Ovary (tissue), 7 donors: ENCODE measurements at regions not wholly inside any gene's neighbourhood (a gene's known extent, or its start where the extent isn't known, plus 50 kb on each side); places are given as distances from the start of the nearest gene placed in this dataset.

Source experiments
- DNase-seq, 5 donors: peaks; one replicate each; pipeline ENCODE4 v3.0.0-alpha.2; 2019 to 2020
- H3K27ac ChIP-seq, 2 donors: fragments of 200-600 bp; one replicate each; pipeline versions ENCODE4 v1.5.1 to v1.8.0; 2019 to 2022
- H3K27me3 ChIP-seq: fragments of 200-600 bp; one replicate; pipeline ENCODE4 v1.8.0; 2022
- H3K36me3 ChIP-seq: fragments of 200-600 bp; sonication (generic); one replicate; pipeline ENCODE4 v1.5.1; 2019
- H3K4me1 ChIP-seq: one replicate; pipeline ENCODE4 v1.8.1; 2013; ENCODE audit warnings: mild to moderate bottlenecking, moderate library complexity; ENCODE audit not compliant: insufficient read depth
- H3K4me3 ChIP-seq: fragments of 200-600 bp; sonication (generic); one replicate; pipeline ENCODE4 v1.5.1; 2017
- H3K9me3 ChIP-seq, 2 donors: fragments of 200-600 bp in 1 of 2; sonication (generic) in 1 of 2; one replicate each; pipeline versions ENCODE4 v1.5.1 to v1.8.1; 2013 to 2019; ENCODE audit warnings: mild to moderate bottlenecking in 1 of 2, moderate library complexity in 1 of 2
- EP300 ChIP-seq: sonication (generic); formaldehyde crosslinking; IDR thresholded peaks from one replicate; pipeline ENCODE4 v1.6.1; 2017; ENCODE audit warnings: antibody characterized with exemption
- POLR2A ChIP-seq: fragments of 450-650 bp; IDR thresholded peaks from one replicate; pipeline ENCODE4 v1.6.1; 2017; ENCODE audit warnings: antibody characterized with exemption, mild to moderate bottlenecking, moderate library complexity
- WGBS, 3 donors: extraction: QIAGEN DNeasy Blood & Tissue Kit in 1 of 3; methylation state at CpG; one replicate each; pipeline versions ENCODE4 v1.1.5 to v1.1.7; 2013 to 2017; 5-methylcytosine and 5-hydroxymethylcytosine counted together
- intact Hi-C, 4 donors: fragments of 100-400 bp; cut with DNase I; formaldehyde crosslinking; loops; one replicate each; pipeline versions ENCODE4 v1.11.0 to v1.15.1; 2022 to 2023
- TF ChIP-seq, protein P1 (sequence below), 3 donors: fragments of 450-650 bp in 2 of 3; fragments of 200-600 bp in 1 of 3; IDR thresholded peaks; one replicate each; pipeline versions ENCODE4 v1.5.1 to v1.8.0; 2016 to 2022; ENCODE audit warnings: antibody characterized with exemption in 3 of 3, mild to moderate bottlenecking in 1 of 3
- donor health status: DM: no; HTN: no; CAD: no; lungs with moderate emphysema.
- donor health status: DM: no; HTN: no; CAD: no.
- donor health status: Bipolar disorder and iron deficiency.
- donor health status: DM: no; HTN: no; CAD: no.
- donor health status: DM: yes; HTN: yes; CAD: no.

- Histone ChIP-seq H3K4me1 (no peaks in the 10 kb centered on the region), H3K36me3 (no peaks in the 10 kb centered on the region), H3K27ac (no peak overlapping the region), H3K9me3 (no peaks in the 10 kb centered on the region), H3K27me3 (no peaks in the 10 kb centered on the region), H3K4me3 (no peak overlapping the region)
- TF ChIP-seq EP300: no peak
- TF ChIP-seq POLR2A: no peak
- TF ChIP-seq, protein P1, sequence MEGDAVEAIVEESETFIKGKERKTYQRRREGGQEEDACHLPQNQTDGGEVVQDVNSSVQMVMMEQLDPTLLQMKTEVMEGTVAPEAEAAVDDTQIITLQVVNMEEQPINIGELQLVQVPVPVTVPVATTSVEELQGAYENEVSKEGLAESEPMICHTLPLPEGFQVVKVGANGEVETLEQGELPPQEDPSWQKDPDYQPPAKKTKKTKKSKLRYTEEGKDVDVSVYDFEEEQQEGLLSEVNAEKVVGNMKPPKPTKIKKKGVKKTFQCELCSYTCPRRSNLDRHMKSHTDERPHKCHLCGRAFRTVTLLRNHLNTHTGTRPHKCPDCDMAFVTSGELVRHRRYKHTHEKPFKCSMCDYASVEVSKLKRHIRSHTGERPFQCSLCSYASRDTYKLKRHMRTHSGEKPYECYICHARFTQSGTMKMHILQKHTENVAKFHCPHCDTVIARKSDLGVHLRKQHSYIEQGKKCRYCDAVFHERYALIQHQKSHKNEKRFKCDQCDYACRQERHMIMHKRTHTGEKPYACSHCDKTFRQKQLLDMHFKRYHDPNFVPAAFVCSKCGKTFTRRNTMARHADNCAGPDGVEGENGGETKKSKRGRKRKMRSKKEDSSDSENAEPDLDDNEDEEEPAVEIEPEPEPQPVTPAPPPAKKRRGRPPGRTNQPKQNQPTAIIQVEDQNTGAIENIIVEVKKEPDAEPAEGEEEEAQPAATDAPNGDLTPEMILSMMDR (IDR thresholded peaks at IDR 0.05): no peak
- 90 to 95% (median 94%) methylated on average over 5 of the region's 5 CpGs for WGBS, 3 donors
- intact Hi-C loops: no loop called here
- no peak for DNase-seq
Measured at GRCh38 chr5:118556792-118557191, 431.6 kb downstream of the DTWD2 start.

- H3K4me3 ChIP-seq: no peak overlapping the region
Measured at GRCh38 chr5:118555727-118556126, 432.6 kb downstream of the DTWD2 start.

GRCh38 chr5:118554981-118555380 lies 433.4 kb downstream of the DTWD2 start:
- Histone ChIP-seq H3K4me3 (no peak overlapping the region), H3K4me1 (no peaks in the 10 kb centered on the region), H3K9me3 (no peaks in the 10 kb centered on the region), H3K27me3 (no peaks in the 10 kb centered on the region), H3K27ac (no peak overlapping the region), H3K36me3 (no peaks in the 10 kb centered on the region)
- WGBS, 3 donors: 59 to 74% (median 70%) methylated on average over 4 of the region's 4 CpGs
- DNase-seq: no peak
- intact Hi-C loops: no loop called here
- no peak for TF ChIP-seq EP300
- no peak for TF ChIP-seq POLR2A
- TF ChIP-seq, protein P1 (IDR thresholded peaks at IDR 0.05): no peak

More at GRCh38 chr5:118555727-118556126, 432.6 kb downstream of the DTWD2 start:
- no peaks in the 10 kb centered on the region for H3K36me3 ChIP-seq
- TF ChIP-seq, protein P1 (IDR thresholded peaks at IDR 0.05): no peak
- no peak for TF ChIP-seq EP300
- no peak for TF ChIP-seq POLR2A
- no peaks in the 10 kb centered on the region for H3K4me1 ChIP-seq
- intact Hi-C loops: no loop called here
- no peaks in the 10 kb centered on the region for H3K9me3 ChIP-seq
- WGBS, 3 donors: 62 to 68% (median 66%) methylated on average over 2 of the region's 2 CpGs
- H3K27ac ChIP-seq: no peak overlapping the region
- no peaks in the 10 kb centered on the region for H3K27me3 ChIP-seq
- no peak for DNase-seq

DNA sequence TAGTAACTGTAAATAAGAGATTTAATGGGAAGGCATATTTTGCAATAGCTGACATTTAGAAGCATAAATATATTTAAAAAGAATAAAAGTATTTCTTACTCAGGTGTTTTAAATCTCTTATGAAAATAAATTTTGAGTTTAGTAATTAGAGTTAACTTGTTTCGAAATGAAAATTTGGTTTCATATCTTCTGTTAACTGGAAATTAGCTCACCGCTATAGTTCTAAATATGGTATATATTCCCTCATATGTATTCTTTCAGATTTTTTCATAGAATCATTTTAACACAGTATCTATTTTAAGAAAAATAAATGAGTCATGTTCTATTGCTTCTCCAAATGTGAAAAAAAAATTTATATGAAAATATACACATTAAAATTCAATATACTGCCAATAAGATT lies 434.1 kb downstream of the DTWD2 start:
- 92 to 98% (median 92%) methylated on average over 2 of the region's 2 CpGs for WGBS, 3 donors
- Histone ChIP-seq H3K27me3 (no peaks in the 10 kb centered on the region), H3K9me3 (no peaks in the 10 kb centered on the region), H3K4me1 (no peaks in the 10 kb centered on the region), H3K4me3 (no peak overlapping the region), H3K27ac (no peak overlapping the region), H3K36me3 (no peaks in the 10 kb centered on the region)
- intact Hi-C loops: no loop called here
- DNase-seq: no peak
- TF ChIP-seq EP300 (no peak), POLR2A (no peak)
- TF ChIP-seq, protein P1 (IDR thresholded peaks at IDR 0.05): no peak
